Neural progenitor cell (in vitro differentiated cells): ENCODE measurements at regions not wholly inside any gene's neighbourhood (a gene's known extent, or its start where the extent isn't known, plus 50 kb on each side); places are given as distances from the start of the nearest gene placed in this dataset.

ENCODE experiments used
- DNase-seq: peaks from one replicate; pipeline ENCODE4 v3.0.0-alpha.2; 2016; ENCODE audit warnings: low spot score
- H2AFZ ChIP-seq: fragments of 200-600 bp; sonication (generic); replicated peaks from 2 replicates; pipeline ENCODE4 v1.6.1; 2016; ENCODE audit warnings: antibody characterized with exemption
- H3F3A ChIP-seq: fragments of 200-600 bp; sonication (generic); 2 replicates; pipeline ENCODE4 v1.6.1; 2016; ENCODE audit warnings: antibody characterized with exemption, low read depth
- H3K27ac ChIP-seq: fragments of 200-600 bp; sonication (generic); 2 replicates; pipeline ENCODE4 v1.5.1; 2016; ENCODE audit warnings: mild to moderate bottlenecking
- H3K27me3 ChIP-seq: fragments of 200-600 bp; sonication (generic); 2 replicates; pipeline ENCODE4 v1.6.1; 2016; ENCODE audit warnings: mild to moderate bottlenecking, moderate library complexity
- H3K36me3 ChIP-seq: fragments of 200-600 bp; sonication (generic); 2 replicates; pipeline ENCODE4 v1.5.1; 2016
- H3K4me1 ChIP-seq: fragments of 200-600 bp; sonication (generic); 2 replicates; pipeline ENCODE4 v1.6.1; 2016; ENCODE audit warnings: mixed run types
- H3K4me2 ChIP-seq: fragments of 200-600 bp; sonication (generic); 2 replicates; pipeline ENCODE4 v1.6.1; 2016
- H3K4me3 ChIP-seq: fragments of 200-600 bp; sonication (generic); 2 replicates; pipeline ENCODE4 v1.5.1; 2016
- H3K79me2 ChIP-seq: fragments of 200-600 bp; sonication (generic); 2 replicates; pipeline ENCODE4 v1.6.1; 2016; ENCODE audit warnings: low read depth
- H3K9ac ChIP-seq: fragments of 200-600 bp; sonication (generic); 2 replicates; pipeline ENCODE4 v1.6.1; 2016
- H3K9me3 ChIP-seq: fragments of 200-600 bp; sonication (generic); 2 replicates; pipeline ENCODE4 v1.5.1; 2016; ENCODE audit warnings: low read depth
- H4K20me1 ChIP-seq: fragments of 200-600 bp; sonication (generic); 2 replicates; pipeline ENCODE4 v1.6.1; 2016; ENCODE audit warnings: low read depth
- H3K27ac Mint-ChIP-seq: 3 replicates; pipeline ENCODE4 v1.8.0; 2021; ENCODE audit warnings: mixed read lengths
- H3K27me3 Mint-ChIP-seq: 2 replicates; pipeline ENCODE4 v1.8.0; 2022; ENCODE audit warnings: low read depth, mild to moderate bottlenecking, inconsistent platforms, moderate library complexity, mixed read lengths; ENCODE audit not compliant: insufficient read depth
- H3K36me3 Mint-ChIP-seq: 3 replicates; pipeline ENCODE4 v1.8.0; 2021; ENCODE audit warnings: mixed read lengths
- H3K4me1 Mint-ChIP-seq: 3 replicates; pipeline ENCODE4 v1.8.0; 2021; ENCODE audit warnings: mixed read lengths
- H3K4me3 Mint-ChIP-seq: 3 replicates; pipeline ENCODE4 v1.8.0; 2021; ENCODE audit warnings: mild to moderate bottlenecking, moderate library complexity, mixed read lengths
- H3K9me3 Mint-ChIP-seq: 3 replicates; pipeline ENCODE4 v1.8.0; 2020; ENCODE audit warnings: mixed read lengths
- EZH2 ChIP-seq: fragments of 200-600 bp; sonication (generic); IDR thresholded peaks from 2 replicates; pipeline ENCODE4 v1.6.1; 2017; ENCODE audit warnings: antibody characterized with exemption, mild to moderate bottlenecking, moderate library complexity
- EZH2phosphoT487 ChIP-seq: fragments of 200-600 bp; sonication (generic); IDR thresholded peaks from 2 replicates; pipeline ENCODE4 v1.6.1; 2017; ENCODE audit warnings: antibody characterized with exemption
- TF ChIP-seq, protein P1 (sequence below): fragments of 200-600 bp; sonication (generic); IDR thresholded peaks from 2 replicates; pipeline ENCODE4 v1.5.1; 2017; ENCODE audit warnings: antibody characterized with exemption, mild to moderate bottlenecking

- Mint-ChIP-seq H3K27me3 (peaks cover 12% of the 10 kb centered on the region), H3K4me3 (no peak overlapping the region), H3K9me3 (no peaks in the 10 kb centered on the region), H3K36me3 (no peaks in the 10 kb centered on the region), H3K27ac (no peak overlapping the region), H3K4me1 (peaks cover 29% of the 10 kb centered on the region)
- no peak overlapping the region for H3K27ac ChIP-seq
- no peaks in the 10 kb centered on the region for H4K20me1 ChIP-seq
- no peaks in the 10 kb centered on the region for H3K36me3 ChIP-seq
- H3K79me2 ChIP-seq = no peaks in the 10 kb centered on the region
- H2AFZ ChIP-seq = no peak overlapping the region
- no peaks in the 10 kb centered on the region for H3K4me1 ChIP-seq
- H3K9me3 ChIP-seq = no peaks in the 10 kb centered on the region
- H3K27me3 ChIP-seq = no peaks in the 10 kb centered on the region
- no peak overlapping the region for H3K4me2 ChIP-seq
- no peak for DNase-seq
- H3K4me3 ChIP-seq = no peak overlapping the region
- H3K9ac ChIP-seq = no peak overlapping the region
- no peak for TF ChIP-seq EZH2phosphoT487
- TF ChIP-seq, protein P1, sequence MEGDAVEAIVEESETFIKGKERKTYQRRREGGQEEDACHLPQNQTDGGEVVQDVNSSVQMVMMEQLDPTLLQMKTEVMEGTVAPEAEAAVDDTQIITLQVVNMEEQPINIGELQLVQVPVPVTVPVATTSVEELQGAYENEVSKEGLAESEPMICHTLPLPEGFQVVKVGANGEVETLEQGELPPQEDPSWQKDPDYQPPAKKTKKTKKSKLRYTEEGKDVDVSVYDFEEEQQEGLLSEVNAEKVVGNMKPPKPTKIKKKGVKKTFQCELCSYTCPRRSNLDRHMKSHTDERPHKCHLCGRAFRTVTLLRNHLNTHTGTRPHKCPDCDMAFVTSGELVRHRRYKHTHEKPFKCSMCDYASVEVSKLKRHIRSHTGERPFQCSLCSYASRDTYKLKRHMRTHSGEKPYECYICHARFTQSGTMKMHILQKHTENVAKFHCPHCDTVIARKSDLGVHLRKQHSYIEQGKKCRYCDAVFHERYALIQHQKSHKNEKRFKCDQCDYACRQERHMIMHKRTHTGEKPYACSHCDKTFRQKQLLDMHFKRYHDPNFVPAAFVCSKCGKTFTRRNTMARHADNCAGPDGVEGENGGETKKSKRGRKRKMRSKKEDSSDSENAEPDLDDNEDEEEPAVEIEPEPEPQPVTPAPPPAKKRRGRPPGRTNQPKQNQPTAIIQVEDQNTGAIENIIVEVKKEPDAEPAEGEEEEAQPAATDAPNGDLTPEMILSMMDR = no peak
- TF ChIP-seq EZH2 = no peak
- no peaks in the 10 kb centered on the region for H3F3A ChIP-seq
Observed at GRCh38 chr14:104298458-104298857, 160.1 kb downstream of the KIF26A start.

- Mint-ChIP-seq H3K27ac (no peak overlapping the region), H3K27me3 (peaks cover 8% of the 10 kb centered on the region), H3K9me3 (no peaks in the 10 kb centered on the region), H3K4me3 (no peak overlapping the region), H3K4me1 (peaks cover 28% of the 10 kb centered on the region), H3K36me3 (no peaks in the 10 kb centered on the region)
- H3K4me2 ChIP-seq = no peak overlapping the region
- H3F3A ChIP-seq = no peaks in the 10 kb centered on the region
- no peaks in the 10 kb centered on the region for H3K4me1 ChIP-seq
- H3K9me3 ChIP-seq = no peaks in the 10 kb centered on the region
- DNase-seq = no peak
- no peaks in the 10 kb centered on the region for H4K20me1 ChIP-seq
- H3K36me3 ChIP-seq = no peaks in the 10 kb centered on the region
- TF ChIP-seq EZH2phosphoT487 (no peak), EZH2 (no peak)
- TF ChIP-seq, protein P1 = no peak
- H2AFZ ChIP-seq = no peak overlapping the region
- no peak overlapping the region for H3K27ac ChIP-seq
- no peaks in the 10 kb centered on the region for H3K27me3 ChIP-seq
- H3K4me3 ChIP-seq = no peak overlapping the region
- no peak overlapping the region for H3K9ac ChIP-seq
- H3K79me2 ChIP-seq = no peaks in the 10 kb centered on the region
Observed at GRCh38 chr14:104299993-104300761, 161.8 kb downstream of the KIF26A start.

GRCh38 chr14:104301731-104302460 is 163.5 kb downstream of the KIF26A start:
- H3K4me1 Mint-ChIP-seq = peaks cover 15% of the 10 kb centered on the region
- H3K9ac ChIP-seq = no peak overlapping the region
- H3K4me2 ChIP-seq = no peak overlapping the region
- H4K20me1 ChIP-seq = no peaks in the 10 kb centered on the region
- H3K36me3 ChIP-seq = no peaks in the 10 kb centered on the region
- H3K27ac Mint-ChIP-seq = peak overlapping the region; percentile 3
- H2AFZ ChIP-seq = no peak overlapping the region
- no peak overlapping the region for H3K27ac ChIP-seq
- no peak for DNase-seq
- H3K4me3 ChIP-seq = no peak overlapping the region
- H3K27me3 Mint-ChIP-seq = peaks cover 7% of the 10 kb centered on the region
- no peaks in the 10 kb centered on the region for H3K9me3 Mint-ChIP-seq
- no peaks in the 10 kb centered on the region for H3K9me3 ChIP-seq
- no peak overlapping the region for H3K4me3 Mint-ChIP-seq
- TF ChIP-seq, protein P1 = no peak
- TF ChIP-seq EZH2 (no peak), EZH2phosphoT487 (no peak)
- H3K27me3 ChIP-seq = no peaks in the 10 kb centered on the region
- no peaks in the 10 kb centered on the region for H3K79me2 ChIP-seq
- H3K36me3 Mint-ChIP-seq = no peaks in the 10 kb centered on the region
- H3K4me1 ChIP-seq = no peaks in the 10 kb centered on the region
- no peaks in the 10 kb centered on the region for H3F3A ChIP-seq
